ENCODE measurements at regions not wholly inside any gene's neighbourhood (a gene's known extent, or its start where the extent isn't known, plus 50 kb on each side); places are given as distances from the start of the nearest gene placed in this dataset.

DNA sequence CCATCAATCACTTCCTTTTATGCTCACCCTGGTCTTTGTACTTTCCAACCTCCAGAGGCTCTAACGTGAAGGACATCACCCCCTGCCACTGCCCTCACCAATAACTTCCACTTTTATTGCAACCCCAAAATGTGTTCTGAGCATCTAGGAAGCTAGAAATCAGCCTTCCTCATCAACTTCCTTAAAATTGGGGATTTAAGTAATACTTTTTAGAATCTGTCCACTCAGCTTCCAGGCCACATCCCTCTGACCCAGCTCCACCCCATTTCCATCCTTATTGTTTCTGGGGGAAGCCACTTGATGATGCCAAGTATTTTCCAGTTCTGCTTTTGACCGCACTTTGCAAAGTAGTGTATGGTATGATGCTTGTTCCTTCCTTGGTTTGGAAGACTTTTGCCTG lies 73.5 kb upstream of the XCR1 start:
- TF ChIP-seq, protein P1, sequence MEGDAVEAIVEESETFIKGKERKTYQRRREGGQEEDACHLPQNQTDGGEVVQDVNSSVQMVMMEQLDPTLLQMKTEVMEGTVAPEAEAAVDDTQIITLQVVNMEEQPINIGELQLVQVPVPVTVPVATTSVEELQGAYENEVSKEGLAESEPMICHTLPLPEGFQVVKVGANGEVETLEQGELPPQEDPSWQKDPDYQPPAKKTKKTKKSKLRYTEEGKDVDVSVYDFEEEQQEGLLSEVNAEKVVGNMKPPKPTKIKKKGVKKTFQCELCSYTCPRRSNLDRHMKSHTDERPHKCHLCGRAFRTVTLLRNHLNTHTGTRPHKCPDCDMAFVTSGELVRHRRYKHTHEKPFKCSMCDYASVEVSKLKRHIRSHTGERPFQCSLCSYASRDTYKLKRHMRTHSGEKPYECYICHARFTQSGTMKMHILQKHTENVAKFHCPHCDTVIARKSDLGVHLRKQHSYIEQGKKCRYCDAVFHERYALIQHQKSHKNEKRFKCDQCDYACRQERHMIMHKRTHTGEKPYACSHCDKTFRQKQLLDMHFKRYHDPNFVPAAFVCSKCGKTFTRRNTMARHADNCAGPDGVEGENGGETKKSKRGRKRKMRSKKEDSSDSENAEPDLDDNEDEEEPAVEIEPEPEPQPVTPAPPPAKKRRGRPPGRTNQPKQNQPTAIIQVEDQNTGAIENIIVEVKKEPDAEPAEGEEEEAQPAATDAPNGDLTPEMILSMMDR (IDR thresholded peaks at IDR 0.05): no peak
- no peak for TF ChIP-seq POLR2A (IDR thresholded peaks at IDR 0.05)
